HL-60 (cell line): ENCODE measurements at regions not wholly inside any gene's neighbourhood (a gene's known extent, or its start where the extent isn't known, plus 50 kb on each side); places are given as distances from the start of the nearest gene placed in this dataset.

Source experiments
- DNase-seq, 2 experiments: peaks; one replicate each; pipeline ENCODE4 v3.0.0-alpha.2; 2010 to 2020; ENCODE audit warnings: low read depth in 1 of 2, low spot score in 1 of 2
- H3K27ac ChIP-seq: fragments of 250-450 bp; sonication (Bioruptor Pico); replicated peaks from 2 replicates; pipeline ENCODE4 v1.5.1; 2020; ENCODE audit warnings: mild to moderate bottlenecking, moderate library complexity
- H3K27me3 ChIP-seq: fragments of 250-450 bp; sonication (Bioruptor Pico); 2 replicates; pipeline ENCODE4 v1.5.1; 2021; ENCODE audit warnings: mild to moderate bottlenecking, moderate library complexity; ENCODE audit not compliant: insufficient read depth, poor library complexity, severe bottlenecking
- H3K4me3 ChIP-seq: replicated peaks from 2 replicates; pipeline ENCODE4 v1.5.1; 2011; ENCODE audit warnings: mild to moderate bottlenecking, control low read depth, low read length; ENCODE audit not compliant: insufficient read depth
- GABPA ChIP-seq: IDR thresholded peaks from 2 replicates; pipeline ENCODE4 v1.6.1; 2012; ENCODE audit warnings: low read depth
- POLR2AphosphoS5 ChIP-seq: IDR thresholded peaks from 2 replicates; pipeline ENCODE4 v1.6.1; 2012; ENCODE audit warnings: low read depth
- SPI1 ChIP-seq: IDR thresholded peaks from 2 replicates; pipeline ENCODE4 v1.6.1; 2012; ENCODE audit warnings: low read depth, mild to moderate bottlenecking, borderline replicate concordance
- TF ChIP-seq, protein P1 (sequence below): IDR thresholded peaks from one replicate; pipeline ENCODE4 v1.5.1; 2011; ENCODE audit warnings: low read length, control low read depth, inconsistent platforms; ENCODE audit not compliant: insufficient read depth
- TF ChIP-seq, protein P2 (sequence below): IDR thresholded peaks from 2 replicates; pipeline ENCODE4 v1.6.1; 2012; ENCODE audit warnings: low read depth; ENCODE audit not compliant: insufficient replicate concordance

DNA sequence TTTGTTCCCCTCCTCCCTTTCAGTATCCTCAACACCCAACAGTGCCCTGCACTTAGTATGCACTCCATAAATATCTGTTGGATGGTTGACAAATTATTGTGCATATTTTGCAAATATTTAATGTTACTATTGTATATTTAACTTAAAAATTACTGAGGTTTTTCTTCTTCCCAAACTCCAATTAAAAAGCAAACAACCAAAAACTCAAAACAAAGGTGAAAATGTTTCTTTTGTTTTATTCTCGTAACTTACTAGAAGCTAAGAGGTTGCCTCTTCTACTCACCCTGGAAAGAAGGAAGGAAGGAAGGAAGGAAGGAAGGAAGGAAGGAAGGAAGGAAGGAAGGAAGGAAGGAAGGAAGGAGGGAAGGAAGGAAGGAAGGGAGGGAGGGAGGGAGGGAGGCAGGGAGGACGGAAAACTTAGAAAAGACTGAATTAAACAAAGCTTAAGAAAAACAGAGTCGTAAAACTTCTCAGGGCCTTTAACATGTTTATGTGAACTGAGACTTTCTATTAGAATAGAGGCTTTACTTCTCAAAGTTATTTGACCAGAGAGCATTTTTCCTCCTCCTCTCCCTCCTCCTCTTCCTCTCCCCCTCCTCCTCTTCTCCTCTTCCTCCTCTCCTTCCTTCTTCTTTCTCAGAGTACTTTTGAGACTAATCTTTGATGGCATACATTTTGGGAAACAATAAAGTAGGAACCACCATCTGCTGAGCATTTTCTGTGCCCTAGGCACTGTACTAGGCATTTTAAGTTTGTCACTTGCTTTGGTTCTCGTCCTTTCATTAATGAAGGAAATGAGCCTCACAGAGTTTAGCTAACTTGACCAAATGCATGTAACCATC is 396.6 kb upstream of the WWC1 start:
- DNase-seq: no peak
- TF ChIP-seq, protein P1, sequence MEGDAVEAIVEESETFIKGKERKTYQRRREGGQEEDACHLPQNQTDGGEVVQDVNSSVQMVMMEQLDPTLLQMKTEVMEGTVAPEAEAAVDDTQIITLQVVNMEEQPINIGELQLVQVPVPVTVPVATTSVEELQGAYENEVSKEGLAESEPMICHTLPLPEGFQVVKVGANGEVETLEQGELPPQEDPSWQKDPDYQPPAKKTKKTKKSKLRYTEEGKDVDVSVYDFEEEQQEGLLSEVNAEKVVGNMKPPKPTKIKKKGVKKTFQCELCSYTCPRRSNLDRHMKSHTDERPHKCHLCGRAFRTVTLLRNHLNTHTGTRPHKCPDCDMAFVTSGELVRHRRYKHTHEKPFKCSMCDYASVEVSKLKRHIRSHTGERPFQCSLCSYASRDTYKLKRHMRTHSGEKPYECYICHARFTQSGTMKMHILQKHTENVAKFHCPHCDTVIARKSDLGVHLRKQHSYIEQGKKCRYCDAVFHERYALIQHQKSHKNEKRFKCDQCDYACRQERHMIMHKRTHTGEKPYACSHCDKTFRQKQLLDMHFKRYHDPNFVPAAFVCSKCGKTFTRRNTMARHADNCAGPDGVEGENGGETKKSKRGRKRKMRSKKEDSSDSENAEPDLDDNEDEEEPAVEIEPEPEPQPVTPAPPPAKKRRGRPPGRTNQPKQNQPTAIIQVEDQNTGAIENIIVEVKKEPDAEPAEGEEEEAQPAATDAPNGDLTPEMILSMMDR: no peak
- TF ChIP-seq POLR2AphosphoS5 (no peak), SPI1 (no peak), GABPA (no peak)
- TF ChIP-seq, protein P2, sequence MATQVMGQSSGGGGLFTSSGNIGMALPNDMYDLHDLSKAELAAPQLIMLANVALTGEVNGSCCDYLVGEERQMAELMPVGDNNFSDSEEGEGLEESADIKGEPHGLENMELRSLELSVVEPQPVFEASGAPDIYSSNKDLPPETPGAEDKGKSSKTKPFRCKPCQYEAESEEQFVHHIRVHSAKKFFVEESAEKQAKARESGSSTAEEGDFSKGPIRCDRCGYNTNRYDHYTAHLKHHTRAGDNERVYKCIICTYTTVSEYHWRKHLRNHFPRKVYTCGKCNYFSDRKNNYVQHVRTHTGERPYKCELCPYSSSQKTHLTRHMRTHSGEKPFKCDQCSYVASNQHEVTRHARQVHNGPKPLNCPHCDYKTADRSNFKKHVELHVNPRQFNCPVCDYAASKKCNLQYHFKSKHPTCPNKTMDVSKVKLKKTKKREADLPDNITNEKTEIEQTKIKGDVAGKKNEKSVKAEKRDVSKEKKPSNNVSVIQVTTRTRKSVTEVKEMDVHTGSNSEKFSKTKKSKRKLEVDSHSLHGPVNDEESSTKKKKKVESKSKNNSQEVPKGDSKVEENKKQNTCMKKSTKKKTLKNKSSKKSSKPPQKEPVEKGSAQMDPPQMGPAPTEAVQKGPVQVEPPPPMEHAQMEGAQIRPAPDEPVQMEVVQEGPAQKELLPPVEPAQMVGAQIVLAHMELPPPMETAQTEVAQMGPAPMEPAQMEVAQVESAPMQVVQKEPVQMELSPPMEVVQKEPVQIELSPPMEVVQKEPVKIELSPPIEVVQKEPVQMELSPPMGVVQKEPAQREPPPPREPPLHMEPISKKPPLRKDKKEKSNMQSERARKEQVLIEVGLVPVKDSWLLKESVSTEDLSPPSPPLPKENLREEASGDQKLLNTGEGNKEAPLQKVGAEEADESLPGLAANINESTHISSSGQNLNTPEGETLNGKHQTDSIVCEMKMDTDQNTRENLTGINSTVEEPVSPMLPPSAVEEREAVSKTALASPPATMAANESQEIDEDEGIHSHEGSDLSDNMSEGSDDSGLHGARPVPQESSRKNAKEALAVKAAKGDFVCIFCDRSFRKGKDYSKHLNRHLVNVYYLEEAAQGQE: no peak
- Histone ChIP-seq H3K4me3 (no peak overlapping the region), H3K27ac (no peak overlapping the region), H3K27me3 (no peaks in the 10 kb centered on the region)

DNA sequence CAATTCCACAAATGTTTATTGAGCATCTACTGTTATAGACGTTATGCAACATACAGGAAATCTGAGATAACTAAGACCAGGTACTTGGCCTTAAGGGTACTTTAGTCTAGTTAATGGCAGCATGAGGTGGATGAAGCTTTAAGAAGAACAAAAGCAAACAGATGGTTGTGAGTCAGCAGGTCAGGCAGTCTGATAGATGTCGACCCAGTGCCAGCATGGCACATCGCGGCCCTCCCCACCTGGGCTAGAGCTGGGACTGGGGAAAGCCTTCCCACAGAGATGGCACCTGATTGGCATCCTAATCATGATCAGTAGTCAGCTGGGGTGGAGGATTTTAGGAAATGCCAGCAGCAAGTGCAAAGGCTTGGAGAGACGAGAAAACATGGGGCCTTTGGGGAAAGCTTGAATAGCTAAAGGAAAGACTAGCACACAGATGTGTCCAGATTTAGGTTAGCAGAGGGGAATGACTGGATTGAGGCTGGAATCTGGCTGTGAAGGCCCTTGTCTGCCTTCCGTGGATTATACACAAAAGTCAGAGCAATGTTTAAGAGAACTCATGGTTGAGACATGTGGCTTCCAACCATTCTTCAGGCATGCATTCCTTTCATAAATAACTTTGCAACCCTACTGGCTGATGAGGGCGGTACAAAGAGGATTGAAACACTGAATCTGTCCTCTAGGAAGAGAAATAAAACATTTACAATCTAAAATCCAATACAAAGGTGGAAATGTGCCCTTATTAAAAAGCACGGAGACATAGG is 395.4 kb upstream of the WWC1 start:
- DNase-seq: no peak
- Histone ChIP-seq H3K4me3 (no peak overlapping the region), H3K27ac (no peak overlapping the region), H3K27me3 (no peaks in the 10 kb centered on the region)
- TF ChIP-seq SPI1: no peak
- TF ChIP-seq, protein P1: no peak
- TF ChIP-seq, protein P2: no peak
- no peak for TF ChIP-seq POLR2AphosphoS5
- no peak for TF ChIP-seq GABPA

DNA sequence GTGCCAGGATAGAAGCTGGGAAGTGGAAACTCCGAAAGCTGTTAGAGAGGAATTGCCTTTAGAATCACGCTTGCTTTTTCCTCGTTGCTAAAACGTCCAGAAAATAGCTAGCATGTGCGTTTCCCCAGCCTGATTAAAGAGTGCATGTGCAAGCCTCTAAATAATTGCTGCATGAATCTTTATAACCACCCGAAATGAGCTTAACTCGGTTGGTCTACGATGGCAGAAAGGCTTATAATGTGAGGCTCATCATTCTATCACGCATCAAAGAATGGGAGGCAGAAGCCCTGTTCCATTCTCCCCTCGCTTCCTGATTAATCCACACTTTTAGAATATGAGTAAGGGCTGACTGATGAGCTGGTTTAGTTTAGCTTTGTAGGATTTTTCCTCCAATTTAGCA is 394.6 kb upstream of the WWC1 start:
- Histone ChIP-seq H3K4me3 (no peak overlapping the region), H3K27ac (no peak overlapping the region), H3K27me3 (no peaks in the 10 kb centered on the region)
- TF ChIP-seq POLR2AphosphoS5 (no peak), SPI1 (no peak), GABPA (no peak)
- TF ChIP-seq, protein P1: no peak
- TF ChIP-seq, protein P2: no peak
- no peak for DNase-seq
